SK-N-SH (cell line): ENCODE measurements at regions not wholly inside any gene's neighbourhood (a gene's known extent, or its start where the extent isn't known, plus 50 kb on each side); places are given as distances from the start of the nearest gene placed in this dataset.

Experiments used
- CTCF ChIA-PET: fragments of 300-600, 350-600 bp; formaldehyde crosslinking; extraction: SDS; loops from one replicate; lab custom pipeline; 2021; lab: Yijun Ruan, JAX
- POLR2A ChIA-PET: fragments of 350-600 bp; sonication (Branson Sonifier 250); formaldehyde crosslinking; extraction: SDS; loops from one replicate; lab custom pipeline; 2020; ENCODE audit warnings: antibody characterized with exemption, inconsistent platforms; lab: Yijun Ruan, JAX
- DNase-seq: peaks from one replicate; pipeline ENCODE4 v3.0.0; 2012
- H2AFZ ChIP-seq: fragments of 200-600 bp; sonication (generic); 2 replicates; pipeline ENCODE4 v1.8.1; 2016; ENCODE audit warnings: antibody characterized with exemption, mild to moderate bottlenecking, low read depth
- H3F3A ChIP-seq: fragments of 200-600 bp; sonication (generic); replicated peaks from 2 replicates; pipeline ENCODE3; 2016; ENCODE audit warnings: antibody characterized with exemption, mild to moderate bottlenecking; ENCODE audit not compliant: insufficient read depth
- H3K27ac ChIP-seq, 2 experiments: fragments of 200-500 bp in 1 of 2; fragments of 200-600 bp in 1 of 2; sonication (Bioruptor generic) in 1 of 2; sonication (generic), shearing (Covaris generic) in 1 of 2; 2 replicates each; pipeline versions ENCODE4 v1.5.1 to v1.6.1; 2014 to 2016; ENCODE audit warnings: low read depth in 2 of 2, inconsistent platforms in 1 of 2, low read length in 1 of 2, mild to moderate bottlenecking in 1 of 2, mixed read lengths in 1 of 2
- H3K27me3 ChIP-seq: fragments of 200-600 bp; sonication (generic), shearing (Covaris generic); 2 replicates; pipeline ENCODE4 v1.6.1; 2016; ENCODE audit warnings: mixed run types; ENCODE audit not compliant: insufficient read depth
- H3K36me3 ChIP-seq, 2 experiments: fragments of 200-500 bp in 1 of 2; fragments of 200-600 bp in 1 of 2; sonication (Bioruptor generic) in 1 of 2; sonication (generic) in 1 of 2; replicated peaks in 1 of 2; 2 replicates each; pipeline versions ENCODE3 to v1.5.1; 2014 to 2016; ENCODE audit warnings: low read length in 1 of 2, mild to moderate bottlenecking in 1 of 2; ENCODE audit not compliant: insufficient read depth in 2 of 2, control insufficient read depth in 1 of 2
- H3K4me1 ChIP-seq, 2 experiments: fragments of 200-500 bp in 1 of 2; fragments of 200-600 bp in 1 of 2; sonication (Bioruptor generic) in 1 of 2; sonication (generic), shearing (Covaris generic) in 1 of 2; 2 replicates each; pipeline versions ENCODE4 v1.5.1 to v1.6.1; 2014 to 2016; ENCODE audit warnings: low read depth in 1 of 2, low read length in 1 of 2, mixed run types in 1 of 2; ENCODE audit not compliant: insufficient read depth in 2 of 2, control insufficient read depth in 1 of 2
- H3K4me2 ChIP-seq: fragments of 200-600 bp; sonication (generic), shearing (Covaris generic); 2 replicates; pipeline ENCODE4 v1.6.1; 2017; ENCODE audit warnings: mixed run types
- H3K4me3 ChIP-seq, 2 experiments: fragments of 200-500 bp in 1 of 2; fragments of 200-600 bp in 1 of 2; sonication (Bioruptor generic) in 1 of 2; sonication (generic), shearing (Covaris generic) in 1 of 2; 2 replicates each; pipeline versions ENCODE4 v1.5.1 to v1.8.1; 2014 to 2016; ENCODE audit warnings: low read depth in 2 of 2, inconsistent platforms in 1 of 2, low read length in 1 of 2, mild to moderate bottlenecking in 1 of 2, mixed read lengths in 1 of 2, moderate library complexity in 1 of 2
- H3K79me2 ChIP-seq: fragments of 200-600 bp; sonication (generic); 2 replicates; pipeline ENCODE4 v1.8.1; 2017; ENCODE audit warnings: mild to moderate bottlenecking; ENCODE audit not compliant: insufficient read depth
- H3K9ac ChIP-seq: fragments of 200-600 bp; sonication (generic); 2 replicates; pipeline ENCODE4 v1.6.1; 2017; ENCODE audit warnings: mixed run types
- H3K9me2 ChIP-seq: fragments of 200-600 bp; sonication (generic); 2 replicates; pipeline ENCODE4 v1.6.1; 2017; ENCODE audit warnings: mixed run types
- H3K9me3 ChIP-seq: fragments of 200-600 bp; sonication (generic); 2 replicates; pipeline ENCODE4 v1.6.1; 2017; ENCODE audit warnings: mixed run types, mild to moderate bottlenecking, moderate library complexity
- H4K20me1 ChIP-seq: fragments of 200-600 bp; sonication (generic); 2 replicates; pipeline ENCODE4 v1.6.1; 2017; ENCODE audit warnings: mild to moderate bottlenecking, mixed run types; ENCODE audit not compliant: insufficient read depth
- CHD2 ChIP-seq: fragments of 150-350 bp; IDR thresholded peaks from 2 replicates; pipeline ENCODE4 v1.6.1; 2018; ENCODE audit warnings: low read length; ENCODE audit not compliant: partially characterized antibody
- EZH2phosphoT487 ChIP-seq: fragments of 200-600 bp; sonication (generic); IDR thresholded peaks from 2 replicates; pipeline ENCODE4 v1.6.1; 2017; ENCODE audit warnings: low read depth, mixed run types, mild to moderate bottlenecking, antibody characterized with exemption, moderate library complexity, borderline replicate concordance
- FOXM1 ChIP-seq: IDR thresholded peaks from 2 replicates; pipeline ENCODE4 v1.4.0; 2012; ENCODE audit warnings: low read depth, mild to moderate bottlenecking
- GABPA ChIP-seq: IDR thresholded peaks from 2 replicates; pipeline ENCODE4 v1.4.0; 2012; ENCODE audit warnings: low read depth, mild to moderate bottlenecking
- GATA2 ChIP-seq: sonication (generic); formaldehyde crosslinking; IDR thresholded peaks from 2 replicates; pipeline ENCODE4 v1.5.0; 2020; ENCODE audit warnings: mild to moderate bottlenecking, missing genetic modification reagents
- JUND ChIP-seq: IDR thresholded peaks from 2 replicates; pipeline ENCODE4 v1.4.0; 2012
- MEF2A ChIP-seq: IDR thresholded peaks from 2 replicates; pipeline ENCODE4 v1.4.0; 2012; ENCODE audit warnings: low read depth, borderline replicate concordance
- MXI1 ChIP-seq: IDR thresholded peaks from 2 replicates; pipeline ENCODE4 v1.6.1; 2012; ENCODE audit warnings: mild to moderate bottlenecking, low read depth, low read length, improper control_type of control experiment
- NFIC ChIP-seq: IDR thresholded peaks from 2 replicates; pipeline ENCODE4 v1.4.0; 2012; ENCODE audit warnings: borderline replicate concordance
- POLR2AphosphoS5 ChIP-seq: IDR thresholded peaks from 2 replicates; pipeline ENCODE4 v1.6.1; 2012; ENCODE audit warnings: low read depth, low read length
- RCOR1 ChIP-seq: fragments of 150-350 bp; IDR thresholded peaks from 2 replicates; pipeline ENCODE4 v1.6.1; 2017; ENCODE audit warnings: antibody characterized with exemption, low read length
- REST ChIP-seq: IDR thresholded peaks from 2 replicates; pipeline ENCODE4 v1.6.1; 2012; ENCODE audit warnings: mild to moderate bottlenecking, low read depth, low read length, moderate library complexity
- RFX5 ChIP-seq: IDR thresholded peaks from 2 replicates; pipeline ENCODE4 v1.6.1; 2012; ENCODE audit warnings: mild to moderate bottlenecking, improper control_type of control experiment, low read length
- RXRA ChIP-seq: IDR thresholded peaks from 2 replicates; pipeline ENCODE4 v1.4.0; 2012; ENCODE audit warnings: low read depth, mild to moderate bottlenecking, borderline replicate concordance
- SIN3A ChIP-seq: IDR thresholded peaks from 2 replicates; pipeline ENCODE4 v1.6.1; 2012; ENCODE audit warnings: low read depth, mild to moderate bottlenecking, low read length, moderate library complexity, borderline replicate concordance
- SMC3 ChIP-seq: IDR thresholded peaks from 2 replicates; pipeline ENCODE4 v1.6.1; 2012; ENCODE audit warnings: low read depth, low read length, improper control_type of control experiment
- TAF1 ChIP-seq: IDR thresholded peaks from 2 replicates; pipeline ENCODE4 v1.6.1; 2012; ENCODE audit warnings: low read depth, mild to moderate bottlenecking, low read length, moderate library complexity, borderline replicate concordance
- WGBS: methylation state at CpG from one replicate; pipeline ENCODE4 v1.1.6; 2017; ENCODE audit warnings: low lambda C conversion rate; 5-methylcytosine and 5-hydroxymethylcytosine counted together

- no peak for DNase-seq
- Histone ChIP-seq H3K9ac (no peak overlapping the region), H3F3A (no peaks in the 10 kb centered on the region), H3K27ac (no peak overlapping the region), H4K20me1 (no peaks in the 10 kb centered on the region), H3K4me3 (no peak overlapping the region), H3K4me2 (no peak overlapping the region), H3K4me1 (peaks cover 0 to 8% of the 10 kb centered on the region in 2 experiments; a peak in 2 of 4 replicates), H3K9me3 (no peaks in the 10 kb centered on the region), H3K79me2 (no peaks in the 10 kb centered on the region), H3K27me3 (no peaks in the 10 kb centered on the region), H2AFZ (no peak overlapping the region), H3K36me3 (no peaks in the 10 kb centered on the region), H3K9me2 (no peaks in the 10 kb centered on the region)
- TF ChIP-seq RFX5 (no peak), MXI1 (no peak), JUND (no peak), SMC3 (no peak), NFIC (no peak), REST (no peak), SIN3A (no peak), CHD2 (no peak), FOXM1 (no peak), GATA2 (CRISPR knock-in tag) (no peak), MEF2A (no peak), RXRA (no peak), GABPA (no peak), EZH2phosphoT487 (no peak), RCOR1 (no peak), TAF1 (no peak), POLR2AphosphoS5 (no peak)
- ChIA-PET CTCF (no interaction called here), POLR2A (no interaction called here)
- WGBS: 85% methylated on average over 13 of the region's 13 CpGs
These were observed 112.5 kb upstream of the SLC44A3 start for GRCh38 chr1:94707321-94708298.
